HEK293 (cell line): ENCODE measurements at regions not wholly inside any gene's neighbourhood (a gene's known extent, or its start where the extent isn't known, plus 50 kb on each side); places are given as distances from the start of the nearest gene placed in this dataset.
"Not testable (repeated sequence)": the region's sequence is repeated elsewhere in the genome, so short reads cannot be mapped to it uniquely, and the experiment has no call there.

Experiments
- CTCF ChIA-PET: fragments of 350-600 bp; formaldehyde crosslinking; extraction: SDS; loops from one replicate; lab custom pipeline; 2021; ENCODE audit warnings: antibody characterized with exemption; lab: Yijun Ruan, JAX
- POLR2A ChIA-PET: fragments of 300-600 bp; formaldehyde crosslinking; extraction: SDS; loops from one replicate; lab custom pipeline; 2020; ENCODE audit warnings: antibody characterized with exemption, inconsistent platforms; lab: Yijun Ruan, JAX
- H3K27ac ChIP-seq: fragments of 200-500 bp; sonication (Bioruptor generic); 2 replicates; pipeline ENCODE4 v1.5.1; 2014; ENCODE audit warnings: low read depth, low read length, control low read depth, inconsistent platforms; ENCODE audit errors: extremely low read depth
- H3K36me3 ChIP-seq, 2 experiments: fragments of 200-500 bp in 1 of 2; sonication (Bioruptor generic) in 1 of 2; 1 replicate in 1 of 2; 2 replicates in 1 of 2; pipeline ENCODE4 v1.5.1; 2014 to 2017; ENCODE audit warnings: inconsistent platforms in 2 of 2, low read length in 2 of 2; ENCODE audit not compliant: control insufficient read depth in 2 of 2, insufficient read depth in 1 of 2
- H3K4me1 ChIP-seq: fragments of 200-500 bp; sonication (Bioruptor generic); 2 replicates; pipeline ENCODE4 v1.5.1; 2014; ENCODE audit warnings: mild to moderate bottlenecking, low read length, inconsistent platforms; ENCODE audit not compliant: control insufficient read depth, insufficient read depth
- H3K4me3 ChIP-seq: 2 replicates; pipeline ENCODE4 v1.5.1; 2011; ENCODE audit warnings: low read depth, mild to moderate bottlenecking, control low read depth, low read length, moderate library complexity
- H3K9me3 ChIP-seq: fragments of 200-500 bp; sonication (Bioruptor generic); 2 replicates; pipeline ENCODE4 v1.5.1; 2014; ENCODE audit warnings: low read depth, low read length, inconsistent platforms; ENCODE audit not compliant: control insufficient read depth, insufficient read depth
- EGR2 ChIP-seq: fragments of 450-650 bp; formaldehyde crosslinking; IDR thresholded peaks from 2 replicates; pipeline ENCODE4 v1.5.1; 2016; ENCODE audit warnings: low read depth, missing biosample characterization, missing genetic modification characterization
- HOXA7 ChIP-seq: sonication (generic); formaldehyde crosslinking; IDR thresholded peaks from 2 replicates; pipeline ENCODE4 v1.8.1; 2022; ENCODE audit warnings: missing genetic modification reagents, borderline replicate concordance
- INSM2 ChIP-seq: fragments of 450-650 bp; formaldehyde crosslinking; IDR thresholded peaks from 2 replicates; pipeline ENCODE4 v1.5.1; 2016; ENCODE audit warnings: missing biosample characterization, missing genetic modification characterization
- ZBTB8A ChIP-seq: fragments of 450-650 bp; formaldehyde crosslinking; IDR thresholded peaks from 2 replicates; pipeline ENCODE4 v1.5.1; 2016; ENCODE audit warnings: missing biosample characterization, missing genetic modification characterization
- ZNF133 ChIP-seq: fragments of 450-650 bp; formaldehyde crosslinking; IDR thresholded peaks from 2 replicates; pipeline ENCODE4 v1.5.1; 2016; ENCODE audit warnings: missing biosample characterization, missing genetic modification characterization
- ZNF274 ChIP-seq, 2 experiments: fragments of 200-500 bp in 1 of 2; fragments of 450-650 bp in 1 of 2; sonication (Bioruptor generic) in 1 of 2; formaldehyde crosslinking in 1 of 2; IDR thresholded peaks; 2 replicates each; pipeline versions ENCODE4 v1.5.1 to v1.6.1; 2014 to 2016; ENCODE audit warnings: borderline replicate concordance in 1 of 2, inconsistent platforms in 1 of 2, low read length in 1 of 2, missing biosample characterization in 1 of 2, missing genetic modification characterization in 1 of 2
- ZNF513 ChIP-seq: fragments of 450-650 bp; IDR thresholded peaks from 2 replicates; pipeline ENCODE4 v1.5.1; 2018; ENCODE audit warnings: missing biosample characterization, missing genetic modification characterization
- ZNF521 ChIP-seq: fragments of 450-650 bp; formaldehyde crosslinking; IDR thresholded peaks from 2 replicates; pipeline ENCODE4 v1.5.1; 2017; ENCODE audit warnings: missing biosample characterization, mild to moderate bottlenecking, missing genetic modification characterization
- ZNF530 ChIP-seq: fragments of 450-650 bp; formaldehyde crosslinking; IDR thresholded peaks from 2 replicates; pipeline ENCODE4 v1.5.1; 2016; ENCODE audit warnings: low read depth, missing biosample characterization, missing genetic modification characterization
- ZNF561 ChIP-seq: fragments of 450-650 bp; IDR thresholded peaks from 2 replicates; pipeline ENCODE4 v1.5.1; 2018; ENCODE audit warnings: missing biosample characterization, missing genetic modification characterization, borderline replicate concordance
- ZNF629 ChIP-seq: fragments of 450-650 bp; formaldehyde crosslinking; IDR thresholded peaks from 2 replicates; pipeline ENCODE4 v1.5.1; 2017; ENCODE audit warnings: missing biosample characterization, missing genetic modification characterization
- ZNF677 ChIP-seq: fragments of 450-650 bp; IDR thresholded peaks from 2 replicates; pipeline ENCODE4 v1.5.0; 2018; ENCODE audit warnings: missing biosample characterization, mild to moderate bottlenecking, missing genetic modification characterization, moderate library complexity
- TF ChIP-seq, protein P1 (sequence below): fragments of 450-650 bp; formaldehyde crosslinking; IDR thresholded peaks from 2 replicates; pipeline ENCODE4 v1.5.1; 2016; ENCODE audit warnings: missing biosample characterization, missing genetic modification characterization, borderline replicate concordance

- TF ChIP-seq ZNF530 (tag by site-specific recombination) (no peak), ZNF513 (tag by site-specific recombination) (peak; percentile 88), ZNF133 (0 out of 2 replicates have a peak, but pooled peaks have one; percentile 18), ZNF274 (IDR thresholded peaks at IDR 0.05; ENCODE audit: low read length) (no peak), ZNF274 (tag by site-specific recombination; IDR thresholded peaks at IDR 0.05; ENCODE audit: borderline replicate concordance) (0 out of 2 replicates have a peak, but pooled peaks have one; percentile 39), INSM2 (tag by site-specific recombination) (no peak), ZNF521 (tag by site-specific recombination) (0 out of 2 replicates have a peak, but pooled peaks have one; percentile 36)
Measured at GRCh38 chr12:38118632-38119031, 197.9 kb upstream of the ALG10B start (continued).

GRCh38 chr12:38120438-38120837 lies 196.1 kb upstream of the ALG10B start:
- no peaks in the 10 kb centered on the region for H3K36me3 ChIP-seq
- no peak for TF ChIP-seq ZNF561
- no peak for TF ChIP-seq ZNF274 (IDR thresholded peaks at IDR 0.05; ENCODE audit: low read length)
- TF ChIP-seq ZNF274 (tag by site-specific recombination; IDR thresholded peaks at IDR 0.05; ENCODE audit: borderline replicate concordance), result no peak
- no peak for TF ChIP-seq ZBTB8A (tag by site-specific recombination)
- TF ChIP-seq, protein P1, sequence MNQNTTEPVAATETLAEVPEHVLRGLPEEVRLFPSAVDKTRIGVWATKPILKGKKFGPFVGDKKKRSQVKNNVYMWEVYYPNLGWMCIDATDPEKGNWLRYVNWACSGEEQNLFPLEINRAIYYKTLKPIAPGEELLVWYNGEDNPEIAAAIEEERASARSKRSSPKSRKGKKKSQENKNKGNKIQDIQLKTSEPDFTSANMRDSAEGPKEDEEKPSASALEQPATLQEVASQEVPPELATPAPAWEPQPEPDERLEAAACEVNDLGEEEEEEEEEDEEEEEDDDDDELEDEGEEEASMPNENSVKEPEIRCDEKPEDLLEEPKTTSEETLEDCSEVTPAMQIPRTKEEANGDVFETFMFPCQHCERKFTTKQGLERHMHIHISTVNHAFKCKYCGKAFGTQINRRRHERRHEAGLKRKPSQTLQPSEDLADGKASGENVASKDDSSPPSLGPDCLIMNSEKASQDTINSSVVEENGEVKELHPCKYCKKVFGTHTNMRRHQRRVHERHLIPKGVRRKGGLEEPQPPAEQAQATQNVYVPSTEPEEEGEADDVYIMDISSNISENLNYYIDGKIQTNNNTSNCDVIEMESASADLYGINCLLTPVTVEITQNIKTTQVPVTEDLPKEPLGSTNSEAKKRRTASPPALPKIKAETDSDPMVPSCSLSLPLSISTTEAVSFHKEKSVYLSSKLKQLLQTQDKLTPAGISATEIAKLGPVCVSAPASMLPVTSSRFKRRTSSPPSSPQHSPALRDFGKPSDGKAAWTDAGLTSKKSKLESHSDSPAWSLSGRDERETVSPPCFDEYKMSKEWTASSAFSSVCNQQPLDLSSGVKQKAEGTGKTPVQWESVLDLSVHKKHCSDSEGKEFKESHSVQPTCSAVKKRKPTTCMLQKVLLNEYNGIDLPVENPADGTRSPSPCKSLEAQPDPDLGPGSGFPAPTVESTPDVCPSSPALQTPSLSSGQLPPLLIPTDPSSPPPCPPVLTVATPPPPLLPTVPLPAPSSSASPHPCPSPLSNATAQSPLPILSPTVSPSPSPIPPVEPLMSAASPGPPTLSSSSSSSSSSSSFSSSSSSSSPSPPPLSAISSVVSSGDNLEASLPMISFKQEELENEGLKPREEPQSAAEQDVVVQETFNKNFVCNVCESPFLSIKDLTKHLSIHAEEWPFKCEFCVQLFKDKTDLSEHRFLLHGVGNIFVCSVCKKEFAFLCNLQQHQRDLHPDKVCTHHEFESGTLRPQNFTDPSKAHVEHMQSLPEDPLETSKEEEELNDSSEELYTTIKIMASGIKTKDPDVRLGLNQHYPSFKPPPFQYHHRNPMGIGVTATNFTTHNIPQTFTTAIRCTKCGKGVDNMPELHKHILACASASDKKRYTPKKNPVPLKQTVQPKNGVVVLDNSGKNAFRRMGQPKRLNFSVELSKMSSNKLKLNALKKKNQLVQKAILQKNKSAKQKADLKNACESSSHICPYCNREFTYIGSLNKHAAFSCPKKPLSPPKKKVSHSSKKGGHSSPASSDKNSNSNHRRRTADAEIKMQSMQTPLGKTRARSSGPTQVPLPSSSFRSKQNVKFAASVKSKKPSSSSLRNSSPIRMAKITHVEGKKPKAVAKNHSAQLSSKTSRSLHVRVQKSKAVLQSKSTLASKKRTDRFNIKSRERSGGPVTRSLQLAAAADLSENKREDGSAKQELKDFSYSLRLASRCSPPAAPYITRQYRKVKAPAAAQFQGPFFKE (tag by site-specific recombination), result no peak
- TF ChIP-seq ZNF677, result no peak
- TF ChIP-seq ZNF629, result no peak
- no peak for TF ChIP-seq EGR2 (tag by site-specific recombination)
- no peak for TF ChIP-seq HOXA7 (CRISPR knock-in tag)
- H3K4me1 ChIP-seq, result no peaks in the 10 kb centered on the region
- no peak overlapping the region for H3K4me3 ChIP-seq
- CTCF ChIA-PET, result no interaction called here
- no peaks in the 10 kb centered on the region for H3K9me3 ChIP-seq
- no peak overlapping the region for H3K27ac ChIP-seq
- POLR2A ChIA-PET, result no interaction called here

DNA sequence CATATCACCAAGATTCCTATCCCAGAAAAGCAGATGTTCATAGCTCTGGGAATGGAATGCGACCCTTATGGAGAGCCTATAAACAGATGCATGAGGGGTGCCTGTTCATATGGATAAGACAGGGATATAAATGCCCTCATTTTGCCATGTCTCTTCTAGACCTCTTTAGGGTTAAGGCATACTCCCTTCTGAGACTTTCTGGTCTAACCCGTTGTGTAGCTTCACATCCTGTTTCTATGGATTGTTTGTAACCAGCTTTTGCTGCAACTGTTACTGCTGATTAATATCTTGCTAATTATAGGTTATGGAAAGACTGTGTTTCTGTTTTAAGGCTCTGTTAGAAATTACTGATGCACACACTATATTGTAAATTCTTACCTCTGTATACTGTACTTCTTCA lies 193.5 kb upstream of the ALG10B start:
- H3K27ac ChIP-seq, H3K4me1 ChIP-seq, H3K4me3 ChIP-seq, POLR2A ChIA-PET, H3K9me3 ChIP-seq, H3K36me3 ChIP-seq: not testable (repeated sequence)
- CTCF ChIA-PET, result interaction anchor here (0.7 kb wide), 1 partner anchor 15 kb away, joined by 4 read pairs; no protein-coding TSS in a partner anchor
